Transverse colon (tissue), 4 donors: ENCODE measurements at regions not wholly inside any gene's neighbourhood (a gene's known extent, or its start where the extent isn't known, plus 50 kb on each side); places are given as distances from the start of the nearest gene placed in this dataset.

Experiments used
- DNase-seq: peaks from one replicate; pipeline ENCODE4 v3.0.0-alpha.2; 2019
- H3K27ac ChIP-seq, 4 donors: fragments of 200-600 bp; sonication (generic); 2 replicates each; pipeline ENCODE4 v1.5.1; 2016 to 2018; ENCODE audit warnings: inconsistent platforms in 4 of 4
- H3K27me3 ChIP-seq: fragments of 200-600 bp; sonication (generic); 2 replicates; pipeline ENCODE4 v1.5.1; 2017; ENCODE audit warnings: inconsistent platforms
- H3K36me3 ChIP-seq, 4 donors: fragments of 200-600 bp; sonication (generic); 2 replicates each; pipeline ENCODE4 v1.5.1; 2017 to 2019; ENCODE audit warnings: inconsistent platforms in 4 of 4
- H3K4me1 ChIP-seq, 4 donors: fragments of 200-600 bp; sonication (generic); 2 replicates each; pipeline ENCODE4 v1.5.1; 2017 to 2020; ENCODE audit warnings: inconsistent platforms in 4 of 4
- H3K4me3 ChIP-seq, 4 donors: fragments of 200-600 bp; sonication (generic); 1 replicate in 1 of 4; 2 replicates in 3 of 4; pipeline versions ENCODE4 v1.5.1 to v1.6.1; 2017 to 2019; ENCODE audit warnings: inconsistent platforms in 4 of 4
- H3K9me3 ChIP-seq, 2 donors: fragments of 200-600 bp; sonication (generic); 2 replicates each; pipeline ENCODE4 v1.5.1; 2017 to 2019; ENCODE audit warnings: inconsistent platforms in 2 of 2
- CTCF ChIP-seq, 5 experiments: fragments of 200-600 bp in 3 of 5; fragments of 450-650 bp in 2 of 5; sonication (generic) in 3 of 5; IDR thresholded peaks; 1 replicate in 2 of 5; 2 replicates in 3 of 5; pipeline ENCODE4 v1.5.1; 2016 to 2017; ENCODE audit warnings: antibody characterized with exemption in 5 of 5, inconsistent platforms in 3 of 5, mild to moderate bottlenecking in 2 of 5, moderate library complexity in 1 of 5
- EP300 ChIP-seq: sonication (generic); formaldehyde crosslinking; IDR thresholded peaks from one replicate; pipeline ENCODE4 v1.6.1; 2017; ENCODE audit warnings: antibody characterized with exemption, low read depth
- POLR2A ChIP-seq: fragments of 450-650 bp; IDR thresholded peaks from one replicate; pipeline ENCODE4 v1.6.1; 2016; ENCODE audit warnings: antibody characterized with exemption, mild to moderate bottlenecking, moderate library complexity
- POLR2AphosphoS5 ChIP-seq, 3 donors: sonication (generic); formaldehyde crosslinking; IDR thresholded peaks; one replicate each; pipeline ENCODE4 v1.6.1; 2016; ENCODE audit warnings: antibody characterized with exemption in 3 of 3
- WGBS, 2 donors: methylation state at CpG; one replicate each; pipeline ENCODE4 v1.1.5; 2018; ENCODE audit warnings: low coverage in 1 of 2; 5-methylcytosine and 5-hydroxymethylcytosine counted together
- in situ Hi-C, 4 donors: fragments of 200-750 bp; cut with MboI; loops; one replicate each; pipeline versions ENCODE4 v1.15.0 to v1.15.1; 2017; ENCODE audit warnings: low sequenced_read_pairs in 3 of 4, low pct_ligation_motif_present in 1 of 4, low pct_unique_long_range_greater_than_20kb in 1 of 4
- intact Hi-C: fragments of 100-400 bp; cut with DNase I; formaldehyde crosslinking; loops from one replicate; pipeline ENCODE4 v1.15.1; 2023; ENCODE audit warnings: low total_unique reads

GRCh38 chr5:116751684-116752083, 177.1 kb upstream of the SEMA6A start:
- Histone ChIP-seq H3K4me1 (no peaks in the 10 kb centered on the region), H3K9me3 (no peaks in the 10 kb centered on the region), H3K27me3 (no peaks in the 10 kb centered on the region), H3K27ac (no peak overlapping the region), H3K36me3 (no peaks in the 10 kb centered on the region), H3K4me3 (no peak overlapping the region)
- intact Hi-C loops = no loop called here
- TF ChIP-seq POLR2A (no peak), CTCF (IDR thresholded peaks at IDR 0.05) (no peak), EP300 (no peak), POLR2AphosphoS5 (IDR thresholded peaks at IDR 0.05) (no peak)
- no peak for DNase-seq
- in situ Hi-C loops = no loop called here

GRCh38 chr5:116750631-116751580, 176.3 kb upstream of the SEMA6A start:
- DNase-seq = no peak
- TF ChIP-seq POLR2A = no peak
- TF ChIP-seq POLR2AphosphoS5 (IDR thresholded peaks at IDR 0.05) = no peak
- TF ChIP-seq CTCF (IDR thresholded peaks at IDR 0.05) = no peak
- TF ChIP-seq EP300 = no peak
- no peaks in the 10 kb centered on the region for H3K27me3 ChIP-seq
- H3K36me3 ChIP-seq = no peaks in the 10 kb centered on the region
- WGBS, 2 donors = 79 to 80% methylated on average over 2 of the region's 2 CpGs
- no peaks in the 10 kb centered on the region for H3K9me3 ChIP-seq
- intact Hi-C loops = no loop called here
- H3K27ac ChIP-seq = no peak overlapping the region
- no peak overlapping the region for H3K4me3 ChIP-seq
- in situ Hi-C loops = no loop called here
- H3K4me1 ChIP-seq = no peaks in the 10 kb centered on the region

- Histone ChIP-seq H3K27me3 (no peaks in the 10 kb centered on the region), H3K36me3 (no peaks in the 10 kb centered on the region), H3K9me3 (no peaks in the 10 kb centered on the region), H3K4me1 (no peaks in the 10 kb centered on the region), H3K27ac (peak overlapping the region in 1 of 4 donors; percentile 27), H3K4me3 (no peak overlapping the region)
- WGBS, 2 donors = 60 to 82% methylated on average over 1 of the region's 1 CpG
- DNase-seq = no peak
- TF ChIP-seq EP300 (no peak), POLR2AphosphoS5 (IDR thresholded peaks at IDR 0.05) (no peak), POLR2A (no peak), CTCF (IDR thresholded peaks at IDR 0.05) (no peak)
- in situ Hi-C loops (no loop called here), intact Hi-C loops (no loop called here)
Measured at GRCh38 chr5:116747881-116748280, 173.3 kb upstream of the SEMA6A start.

- TF ChIP-seq EP300 (no peak), POLR2AphosphoS5 (IDR thresholded peaks at IDR 0.05) (no peak), POLR2A (no peak), CTCF (IDR thresholded peaks at IDR 0.05) (no peak)
Measured at GRCh38 chr5:116746668-116747067, 172.0 kb upstream of the SEMA6A start.

More at GRCh38 chr5:116746668-116747067, 172.0 kb upstream of the SEMA6A start:
- H3K27me3 ChIP-seq = no peaks in the 10 kb centered on the region
- H3K4me3 ChIP-seq = no peak overlapping the region
- intact Hi-C loops = no loop called here
- no peak for DNase-seq
- H3K27ac ChIP-seq = no peak overlapping the region
- in situ Hi-C loops = no loop called here
- WGBS, 2 donors = 55 to 74% methylated on average over 3 of the region's 3 CpGs
- H3K9me3 ChIP-seq = no peaks in the 10 kb centered on the region
- H3K36me3 ChIP-seq = no peaks in the 10 kb centered on the region
- no peaks in the 10 kb centered on the region for H3K4me1 ChIP-seq
